ENCODE measurements at regions not wholly inside any gene's neighbourhood (a gene's known extent, or its start where the extent isn't known, plus 50 kb on each side); places are given as distances from the start of the nearest gene placed in this dataset.

DNA sequence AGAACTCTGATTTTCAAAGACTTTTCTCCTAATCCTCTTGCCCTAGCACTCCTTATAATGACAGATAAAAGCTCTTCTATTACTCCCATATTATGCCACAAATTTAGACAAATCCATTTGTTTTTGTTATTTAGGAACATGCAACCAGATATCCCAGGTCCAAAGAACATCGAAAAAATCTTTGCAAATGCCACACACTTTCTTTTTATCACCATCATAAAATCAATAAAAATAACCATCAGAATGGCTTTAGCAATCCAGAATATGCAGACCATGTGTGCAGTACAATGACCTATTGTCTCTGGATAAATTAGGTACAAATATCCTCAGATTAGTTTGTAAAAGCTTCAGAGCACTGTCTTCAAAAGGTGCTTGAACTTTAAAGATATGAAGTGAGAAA, 376.2 kb upstream of the TCF4 start:
- 93% methylated on average over 1 of the region's 1 CpG; no CpG with 5 or more reads in 1 of the 2 experiments for WGBS, 2 experiments (ENCODE audit: extremely low coverage in 1 of 2, insufficient coverage in 1 of 2, insufficient read length in 1 of 2, insufficient replicate concordance in 2 of 2, low coverage in 1 of 2, low lambda C conversion rate in 2 of 2, missing lambda C conversion rate in 1 of 2)
- no peak overlapping the region for H2BK5ac ChIP-seq (ENCODE audit: low read depth, low read length)
- H3K4me1 ChIP-seq (replicated peaks in 1 of 4; ENCODE audit: control insufficient read depth in 3 of 4, insufficient read depth in 4 of 4, low read length in 3 of 4) = no peaks in the 10 kb centered on the region
- H2BK120ac ChIP-seq (replicated peaks; ENCODE audit: low read depth, low read length) = no peak overlapping the region
- ChIA-PET POLR2A (ENCODE audit: partially characterized antibody) (no interaction called here), CTCF (ENCODE audit: partially characterized antibody) (no interaction called here)
- H3K36me3 ChIP-seq (ENCODE audit: control insufficient read depth in 2 of 4, insufficient read depth in 4 of 4, low read length in 3 of 4) = no peaks in the 10 kb centered on the region
- no peaks in the 10 kb centered on the region for H3K27me3 ChIP-seq (replicated peaks in 1 of 4; ENCODE audit: control insufficient read depth in 3 of 4, extremely low read depth in 1 of 4, insufficient read depth in 3 of 4, low read length in 3 of 4)
- no peak overlapping the region for H3K18ac ChIP-seq (ENCODE audit: extremely low read depth, low read length)
- DNase-seq (ENCODE audit: low read depth in 1 of 2, low spot score in 2 of 2) (no peak), FAIRE-seq (no peak)
- H3K27ac ChIP-seq (ENCODE audit: low read depth, low read length) = no peak overlapping the region
- no peak overlapping the region for H2AFZ ChIP-seq (ENCODE audit: low read length)
- no peak overlapping the region for H4K5ac ChIP-seq (ENCODE audit: insufficient read length, low read depth, low read length)
- H3K23ac ChIP-seq (ENCODE audit: insufficient read length) = no peak overlapping the region
- no peak overlapping the region for H3K14ac ChIP-seq (ENCODE audit: insufficient read length)
- no peak overlapping the region for H3K4ac ChIP-seq (replicated peaks; ENCODE audit: insufficient read length, low read depth, low read length)
- no peak overlapping the region for H3K4me2 ChIP-seq (ENCODE audit: insufficient read depth in 1 of 2, low read depth in 2 of 2, low read length in 2 of 2)
- no peaks in the 10 kb centered on the region for H4K20me1 ChIP-seq (replicated peaks in 1 of 2; ENCODE audit: control insufficient read depth in 1 of 2, insufficient read depth in 2 of 2, low read length in 2 of 2)
- no peaks in the 10 kb centered on the region for H3K23me2 ChIP-seq (ENCODE audit: low read depth, low read length)
- no peak overlapping the region for H3K9ac ChIP-seq (replicated peaks in 1 of 4; ENCODE audit: extremely low read depth in 1 of 4, low read depth in 3 of 4, low read length in 3 of 4)
- no peaks in the 10 kb centered on the region for H3K9me3 ChIP-seq (ENCODE audit: insufficient read depth in 2 of 2, low read depth in 1 of 2, low read length in 1 of 2)
- H4K8ac ChIP-seq (ENCODE audit: extremely low read depth, insufficient read depth, low read length) = no peak overlapping the region
- H3K56ac ChIP-seq (replicated peaks; ENCODE audit: insufficient read length, low read depth, low read length) = no peak overlapping the region
- H2BK15ac ChIP-seq (ENCODE audit: low read length) = no peak overlapping the region
- H2AK5ac ChIP-seq (ENCODE audit: low read depth, low read length) = no peak overlapping the region
- H2BK12ac ChIP-seq (ENCODE audit: low read depth, low read length) = no peak overlapping the region
- no peak overlapping the region for H3K4me3 ChIP-seq (ENCODE audit: extremely low read depth in 1 of 4, insufficient read depth in 2 of 4, low read depth in 3 of 4, low read length in 4 of 4)
- no peak overlapping the region for H4K91ac ChIP-seq (replicated peaks; ENCODE audit: insufficient read length, low read length)
- H3K79me1 ChIP-seq (ENCODE audit: low read depth, low read length) = no peaks in the 10 kb centered on the region
- H3K79me2 ChIP-seq (ENCODE audit: control insufficient read depth in 1 of 2, insufficient read depth in 2 of 2, low read length in 2 of 2) = no peaks in the 10 kb centered on the region
- H2BK20ac ChIP-seq (ENCODE audit: low read length) = no peak overlapping the region
- TF ChIP-seq GABPA (IDR thresholded peaks at IDR 0.05; ENCODE audit: borderline replicate concordance, insufficient read depth, low read length) = no peak
- TF ChIP-seq SAP30 (IDR thresholded peaks at IDR 0.05; ENCODE audit: insufficient read depth, insufficient replicate concordance, low read length) = no peak
- TF ChIP-seq SIX5 (IDR thresholded peaks at IDR 0.05; ENCODE audit: low read depth, low read length) = no peak
- no peak for TF ChIP-seq HDAC6 (IDR thresholded peaks at IDR 0.05; ENCODE audit: low read depth, low read length)
- no peak for TF ChIP-seq TCF12 (IDR thresholded peaks at IDR 0.05; ENCODE audit: low read depth, low read length)
- no peak for TF ChIP-seq RBBP5 (IDR thresholded peaks at IDR 0.05; ENCODE audit: borderline replicate concordance, low read depth, low read length)
- TF ChIP-seq EGR1 (IDR thresholded peaks at IDR 0.05; ENCODE audit: borderline replicate concordance, low read depth, low read length) = no peak
- no peak for TF ChIP-seq CREB1 (IDR thresholded peaks at IDR 0.05)
- no peak for TF ChIP-seq SIN3A (conservative IDR thresholded peaks at IDR 0.05 in 1 of 2, IDR thresholded peaks at IDR 0.05 in 1 of 2; ENCODE audit: low read depth in 1 of 2, low read length in 2 of 2)
- no peak for TF ChIP-seq RAD21 (IDR thresholded peaks at IDR 0.05 in 1 of 2, conservative IDR thresholded peaks at IDR 0.05 in 1 of 2; ENCODE audit: low read depth in 2 of 2, low read length in 2 of 2)
- TF ChIP-seq POLR2A (IDR thresholded peaks at IDR 0.05; ENCODE audit: control extremely low read depth in 1 of 2, low read depth in 2 of 2, low read length in 2 of 2) = no peak
- no peak for TF ChIP-seq ASH2L (IDR thresholded peaks at IDR 0.05; ENCODE audit: low read length)
- TF ChIP-seq, protein P1, sequence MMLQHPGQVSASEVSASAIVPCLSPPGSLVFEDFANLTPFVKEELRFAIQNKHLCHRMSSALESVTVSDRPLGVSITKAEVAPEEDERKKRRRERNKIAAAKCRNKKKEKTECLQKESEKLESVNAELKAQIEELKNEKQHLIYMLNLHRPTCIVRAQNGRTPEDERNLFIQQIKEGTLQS (IDR thresholded peaks at IDR 0.05; ENCODE audit: insufficient read depth, low read depth, low read length) = no peak
- no peak for TF ChIP-seq EZH2 (IDR thresholded peaks at IDR 0.05; ENCODE audit: low read depth, low read length, severe bottlenecking)
- no peak for TF ChIP-seq BACH1 (IDR thresholded peaks at IDR 0.05; ENCODE audit: low read length)

Measured in H1 (cell line).